BE2C (cell line): ENCODE measurements at regions not wholly inside any gene's neighbourhood (a gene's known extent, or its start where the extent isn't known, plus 50 kb on each side); places are given as distances from the start of the nearest gene placed in this dataset.

ENCODE experiments used
- DNase-seq: peaks from one replicate; pipeline ENCODE4 v3.0.0-alpha.2; 2020
- H3K27me3 ChIP-seq: fragments of 250-450 bp; sonication (Bioruptor Pico); 2 replicates; pipeline ENCODE4 v1.5.1; 2020; ENCODE audit warnings: mild to moderate bottlenecking
- H3K36me3 ChIP-seq: fragments of 250-450 bp; sonication (Bioruptor Pico); 2 replicates; pipeline ENCODE4 v1.5.1; 2020; ENCODE audit warnings: mild to moderate bottlenecking
- H3K4me1 ChIP-seq: fragments of 250-450 bp; sonication (Bioruptor Pico); 2 replicates; pipeline ENCODE4 v1.5.1; 2020
- H3K4me3 ChIP-seq: 2 replicates; pipeline ENCODE4 v1.5.1; 2011; ENCODE audit warnings: low read depth, low read length
- H3K9me3 ChIP-seq: fragments of 250-450 bp; sonication (Bioruptor Pico); 2 replicates; pipeline ENCODE4 v1.5.1; 2020
- TF ChIP-seq, protein P1 (sequence below): IDR thresholded peaks from 2 replicates; pipeline ENCODE4 v1.5.1; 2012; ENCODE audit warnings: mild to moderate bottlenecking, low read depth, low read length

DNA sequence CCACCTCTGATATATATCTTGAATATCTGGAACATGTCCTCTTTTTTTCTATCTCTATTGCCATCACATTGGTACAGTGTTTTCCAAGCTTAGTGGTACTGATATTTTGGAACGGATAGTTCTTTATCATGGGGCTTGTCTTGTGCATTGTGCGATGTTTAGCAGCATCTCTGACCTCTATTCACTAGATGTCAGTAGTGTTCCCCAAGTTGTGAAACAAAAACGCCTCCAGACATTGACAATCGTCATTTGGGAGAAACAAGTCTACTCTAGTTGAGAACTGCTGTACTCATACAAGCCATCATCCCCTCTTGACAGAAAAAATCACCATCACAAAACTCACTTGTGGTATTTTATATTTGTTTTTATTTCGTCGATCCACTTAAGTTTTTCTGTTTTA is 79.7 kb upstream of the CHODL start:
- H3K4me3 ChIP-seq: no peak overlapping the region
- no peak for DNase-seq
- no peaks in the 10 kb centered on the region for H3K27me3 ChIP-seq
- TF ChIP-seq, protein P1, sequence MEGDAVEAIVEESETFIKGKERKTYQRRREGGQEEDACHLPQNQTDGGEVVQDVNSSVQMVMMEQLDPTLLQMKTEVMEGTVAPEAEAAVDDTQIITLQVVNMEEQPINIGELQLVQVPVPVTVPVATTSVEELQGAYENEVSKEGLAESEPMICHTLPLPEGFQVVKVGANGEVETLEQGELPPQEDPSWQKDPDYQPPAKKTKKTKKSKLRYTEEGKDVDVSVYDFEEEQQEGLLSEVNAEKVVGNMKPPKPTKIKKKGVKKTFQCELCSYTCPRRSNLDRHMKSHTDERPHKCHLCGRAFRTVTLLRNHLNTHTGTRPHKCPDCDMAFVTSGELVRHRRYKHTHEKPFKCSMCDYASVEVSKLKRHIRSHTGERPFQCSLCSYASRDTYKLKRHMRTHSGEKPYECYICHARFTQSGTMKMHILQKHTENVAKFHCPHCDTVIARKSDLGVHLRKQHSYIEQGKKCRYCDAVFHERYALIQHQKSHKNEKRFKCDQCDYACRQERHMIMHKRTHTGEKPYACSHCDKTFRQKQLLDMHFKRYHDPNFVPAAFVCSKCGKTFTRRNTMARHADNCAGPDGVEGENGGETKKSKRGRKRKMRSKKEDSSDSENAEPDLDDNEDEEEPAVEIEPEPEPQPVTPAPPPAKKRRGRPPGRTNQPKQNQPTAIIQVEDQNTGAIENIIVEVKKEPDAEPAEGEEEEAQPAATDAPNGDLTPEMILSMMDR: peak; percentile 28
- no peaks in the 10 kb centered on the region for H3K36me3 ChIP-seq
- H3K4me1 ChIP-seq: no peaks in the 10 kb centered on the region; the same call in none of the 2 replicates
- no peaks in the 10 kb centered on the region for H3K9me3 ChIP-seq

DNA sequence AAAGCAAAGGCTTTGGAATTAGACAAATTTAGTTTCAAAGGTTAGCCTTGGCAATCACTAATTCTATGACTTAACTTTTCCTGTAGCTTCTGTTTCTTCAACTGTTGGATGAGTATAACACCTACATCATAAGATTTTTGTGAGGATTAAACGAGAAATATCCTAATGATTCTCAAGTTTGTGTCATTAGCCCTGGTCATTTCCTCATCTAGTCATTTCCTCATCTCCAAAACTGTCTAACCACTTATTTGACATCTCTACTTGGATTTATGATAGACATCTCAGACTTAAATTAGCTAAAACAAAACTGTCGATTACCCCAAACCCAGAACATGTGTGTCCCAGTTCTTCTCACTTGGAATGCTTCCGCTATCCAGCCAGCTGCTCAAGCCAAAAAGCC is 80.2 kb upstream of the CHODL start:
- H3K36me3 ChIP-seq: no peaks in the 10 kb centered on the region
- no peak overlapping the region for H3K4me3 ChIP-seq
- no peak for DNase-seq
- TF ChIP-seq, protein P1: no peak
- no peaks in the 10 kb centered on the region for H3K27me3 ChIP-seq
- H3K9me3 ChIP-seq: no peaks in the 10 kb centered on the region
- no peaks in the 10 kb centered on the region; the same call in none of the 2 replicates for H3K4me1 ChIP-seq

DNA sequence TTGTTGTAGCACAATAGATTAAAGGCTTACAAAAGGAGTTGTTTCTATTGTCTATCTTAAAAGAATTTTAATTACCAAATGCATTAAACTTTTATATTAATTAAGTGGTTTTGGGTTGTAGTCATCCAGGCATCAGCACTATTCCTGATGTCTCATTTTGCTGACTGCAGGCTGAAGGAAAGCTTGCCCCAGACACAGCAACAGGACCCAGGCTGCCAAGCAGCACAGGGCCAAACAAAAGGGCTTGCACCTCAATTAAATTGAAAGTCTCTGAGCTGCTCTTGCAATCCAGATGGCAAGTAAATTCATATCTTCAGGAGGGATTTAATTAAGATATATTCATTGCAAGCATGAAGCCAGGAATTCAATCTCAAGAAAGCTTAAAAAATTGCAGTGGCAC is 80.7 kb upstream of the CHODL start:
- no peak for DNase-seq
- Histone ChIP-seq H3K4me1 (no peaks in the 10 kb centered on the region; the same call in none of the 2 replicates), H3K4me3 (no peak overlapping the region), H3K9me3 (no peaks in the 10 kb centered on the region), H3K36me3 (no peaks in the 10 kb centered on the region), H3K27me3 (no peaks in the 10 kb centered on the region)
- TF ChIP-seq, protein P1: no peak

DNA sequence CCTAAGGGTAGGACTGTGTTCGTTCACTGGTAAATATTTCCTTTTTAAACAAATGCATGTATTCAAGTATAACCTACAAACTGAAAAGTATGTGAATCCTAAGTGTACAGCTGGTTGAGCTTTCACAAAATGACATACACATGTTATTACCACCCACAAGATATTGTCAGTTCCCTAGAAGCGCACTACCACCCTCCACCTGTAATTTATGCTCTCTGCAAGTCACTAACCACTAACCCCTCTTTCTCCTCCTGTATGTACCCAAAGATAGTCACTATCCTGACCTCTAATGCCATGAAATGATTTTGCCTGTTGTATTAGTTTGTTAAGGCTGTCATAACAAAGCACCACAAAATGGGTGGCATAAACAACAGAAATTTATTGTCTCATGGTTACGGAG is 82.8 kb upstream of the CHODL start:
- H3K36me3 ChIP-seq: no peaks in the 10 kb centered on the region
- no peaks in the 10 kb centered on the region; the same call in none of the 2 replicates for H3K4me1 ChIP-seq
- no peak for DNase-seq
- TF ChIP-seq, protein P1: peak; percentile 35
- no peaks in the 10 kb centered on the region for H3K9me3 ChIP-seq
- H3K27me3 ChIP-seq: no peaks in the 10 kb centered on the region
- H3K4me3 ChIP-seq: no peak overlapping the region

DNA sequence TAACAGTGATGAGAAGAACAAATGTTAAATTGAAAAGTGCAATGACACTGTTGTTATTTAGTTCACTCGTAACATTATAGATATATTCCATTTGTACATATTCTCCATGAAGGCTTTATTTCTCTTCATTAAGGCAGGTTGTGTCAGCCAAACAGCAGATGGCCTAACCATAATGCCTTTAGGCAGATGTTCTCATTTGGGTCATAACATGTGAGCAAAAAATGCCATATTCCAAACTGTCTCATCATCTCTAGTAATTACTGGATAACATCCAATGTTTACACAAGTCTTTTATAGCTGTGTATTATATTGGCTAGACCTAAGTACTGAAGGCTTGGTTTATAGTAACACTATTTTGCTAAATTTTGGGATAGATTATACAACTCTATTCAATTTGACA is 87.2 kb upstream of the CHODL start:
- TF ChIP-seq, protein P1: no peak
- DNase-seq: no peak

DNA sequence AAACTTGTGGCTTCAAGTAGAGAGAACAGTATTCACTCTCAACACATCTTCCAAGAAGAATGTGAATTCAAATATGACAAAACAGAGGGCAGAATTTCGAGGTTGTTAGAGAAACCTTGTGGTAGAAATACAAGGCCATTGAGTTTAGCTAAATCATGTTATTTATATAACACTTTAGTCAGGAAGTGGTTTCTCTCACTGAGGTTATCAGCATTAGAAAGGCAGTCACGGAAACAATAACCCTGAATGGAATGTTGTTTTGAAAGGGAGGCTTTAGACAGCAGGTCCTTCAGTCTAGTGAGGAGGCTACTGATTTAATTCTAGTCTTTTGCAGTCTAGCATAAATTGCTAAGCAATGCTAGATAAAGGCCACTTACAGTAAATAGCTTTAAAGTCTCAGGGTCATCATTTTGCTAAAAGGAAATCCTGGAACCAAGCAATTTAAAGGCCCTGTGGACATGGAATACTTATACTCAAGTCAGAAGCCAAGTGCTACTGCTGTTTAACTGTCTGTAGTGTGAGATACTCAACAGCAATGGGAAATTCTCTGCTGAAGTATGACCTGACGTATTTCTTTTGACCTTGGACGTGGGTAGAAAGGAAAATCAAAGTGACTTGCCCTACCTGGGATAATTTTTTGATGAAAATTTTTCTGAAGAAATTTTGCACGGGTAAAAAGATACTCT is 89.0 kb upstream of the CHODL start:
- TF ChIP-seq, protein P1: no peak
- no peak for DNase-seq
- H3K4me3 ChIP-seq: no peak overlapping the region
- no peaks in the 10 kb centered on the region for H3K36me3 ChIP-seq
- no peaks in the 10 kb centered on the region for H3K27me3 ChIP-seq
- H3K4me1 ChIP-seq: no peaks in the 10 kb centered on the region
- H3K9me3 ChIP-seq: peaks cover 2% of the 10 kb centered on the region; the same call in 1 of the 2 replicates

More for the DNA sequence above, 87.2 kb upstream of the CHODL start:
- Histone ChIP-seq H3K9me3 (0 out of 2 replicates have a peak, but pooled peaks cover 2% of the 10 kb centered on the region), H3K4me3 (no peak overlapping the region), H3K4me1 (no peaks in the 10 kb centered on the region), H3K36me3 (no peaks in the 10 kb centered on the region), H3K27me3 (no peaks in the 10 kb centered on the region)
